ENCODE measurements at regions not wholly inside any gene's neighbourhood (a gene's known extent, or its start where the extent isn't known, plus 50 kb on each side); places are given as distances from the start of the nearest gene placed in this dataset.

DNA sequence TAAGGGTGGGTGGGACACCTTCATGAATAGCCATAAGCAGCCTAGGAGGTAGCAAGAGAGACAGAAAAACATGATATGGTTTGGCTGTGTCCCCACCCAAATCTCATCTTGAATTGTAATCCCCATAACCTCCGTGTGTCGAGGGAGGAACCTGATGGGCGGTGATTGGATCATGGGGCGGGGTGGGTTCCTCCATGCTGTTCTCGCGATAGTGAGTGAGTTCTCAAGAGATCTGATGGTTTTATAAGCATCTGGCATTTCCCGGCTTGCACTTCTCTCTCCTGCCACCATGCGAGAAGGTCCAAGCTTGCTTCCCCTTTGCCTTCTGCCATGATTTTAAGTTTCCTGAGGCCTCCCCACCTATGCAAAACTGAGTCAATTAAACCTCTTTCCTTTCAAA lies 259.1 kb upstream of the ERCC4 start:
- no peak for TF ChIP-seq GABPA (IDR thresholded peaks at IDR 0.05; ENCODE audit: low read depth)
- TF ChIP-seq, protein P1, sequence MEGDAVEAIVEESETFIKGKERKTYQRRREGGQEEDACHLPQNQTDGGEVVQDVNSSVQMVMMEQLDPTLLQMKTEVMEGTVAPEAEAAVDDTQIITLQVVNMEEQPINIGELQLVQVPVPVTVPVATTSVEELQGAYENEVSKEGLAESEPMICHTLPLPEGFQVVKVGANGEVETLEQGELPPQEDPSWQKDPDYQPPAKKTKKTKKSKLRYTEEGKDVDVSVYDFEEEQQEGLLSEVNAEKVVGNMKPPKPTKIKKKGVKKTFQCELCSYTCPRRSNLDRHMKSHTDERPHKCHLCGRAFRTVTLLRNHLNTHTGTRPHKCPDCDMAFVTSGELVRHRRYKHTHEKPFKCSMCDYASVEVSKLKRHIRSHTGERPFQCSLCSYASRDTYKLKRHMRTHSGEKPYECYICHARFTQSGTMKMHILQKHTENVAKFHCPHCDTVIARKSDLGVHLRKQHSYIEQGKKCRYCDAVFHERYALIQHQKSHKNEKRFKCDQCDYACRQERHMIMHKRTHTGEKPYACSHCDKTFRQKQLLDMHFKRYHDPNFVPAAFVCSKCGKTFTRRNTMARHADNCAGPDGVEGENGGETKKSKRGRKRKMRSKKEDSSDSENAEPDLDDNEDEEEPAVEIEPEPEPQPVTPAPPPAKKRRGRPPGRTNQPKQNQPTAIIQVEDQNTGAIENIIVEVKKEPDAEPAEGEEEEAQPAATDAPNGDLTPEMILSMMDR (IDR thresholded peaks at IDR 0.05): no peak

All from SK-N-SH (cell line).